ACC112 (cell line): ENCODE measurements at regions not wholly inside any gene's neighbourhood (a gene's known extent, or its start where the extent isn't known, plus 50 kb on each side); places are given as distances from the start of the nearest gene placed in this dataset.
A peak's percentile ranks its signal among the peaks of the same experiment; 100 is the strongest.

Experiments used
- H2AFZ ChIP-seq: fragments of 200-600 bp; sonication (generic); one replicate; pipeline ENCODE4 v1.6.0; 2017; ENCODE audit warnings: antibody characterized with exemption, low read length; ENCODE audit not compliant: unreplicated experiment
- H3K27ac ChIP-seq: fragments of 200-600 bp; sonication (generic); 2 replicates; pipeline ENCODE4 v1.5.1; 2014; ENCODE audit warnings: low read depth, mild to moderate bottlenecking, antibody characterized with exemption, low read length, moderate library complexity
- H3K27me3 ChIP-seq: fragments of 200-600 bp; sonication (generic); 2 replicates; pipeline ENCODE4 v1.6.1; 2014; ENCODE audit warnings: mild to moderate bottlenecking, antibody characterized with exemption, low read length, moderate library complexity, mixed read lengths; ENCODE audit not compliant: insufficient read depth
- H3K36me3 ChIP-seq: fragments of 200-600 bp; sonication (generic); 2 replicates; pipeline ENCODE4 v1.6.1; 2016; ENCODE audit warnings: mild to moderate bottlenecking, antibody characterized with exemption, low read length, moderate library complexity, mixed read lengths; ENCODE audit not compliant: insufficient read depth
- H3K4me1 ChIP-seq: fragments of 200-600 bp; sonication (generic); one replicate; pipeline ENCODE4 v1.6.1; 2016; ENCODE audit warnings: low read length, mixed read lengths; ENCODE audit not compliant: insufficient read depth, unreplicated experiment, control insufficient read depth
- H3K4me3 ChIP-seq: fragments of 200-600 bp; sonication (generic); 2 replicates; pipeline ENCODE4 v1.5.1; 2014; ENCODE audit warnings: mild to moderate bottlenecking, low read depth, low read length
- H3K79me2 ChIP-seq: fragments of 200-600 bp; sonication (generic); one replicate; pipeline ENCODE4 v1.6.0; 2016; ENCODE audit warnings: low read length; ENCODE audit not compliant: control insufficient read depth, unreplicated experiment, insufficient read depth

GRCh38 chr1:55707196-55707595 lies 492.0 kb upstream of the USP24 start:
- Histone ChIP-seq H3K79me2 (no peaks in the 10 kb centered on the region), H3K36me3 (0 out of 2 replicates have a peak, but pooled peaks cover 3% of the 10 kb centered on the region), H3K27ac (no peak overlapping the region), H3K4me1 (peaks cover 9% of the 10 kb centered on the region), H2AFZ (no peak overlapping the region), H3K27me3 (no peaks in the 10 kb centered on the region), H3K4me3 (no peak overlapping the region)

GRCh38 chr1:55706397-55706796 lies 491.2 kb upstream of the USP24 start:
- Histone ChIP-seq H3K27me3 (no peaks in the 10 kb centered on the region), H3K27ac (no peak overlapping the region), H3K4me1 (peaks cover 14% of the 10 kb centered on the region), H2AFZ (no peak overlapping the region), H3K4me3 (no peak overlapping the region), H3K79me2 (no peaks in the 10 kb centered on the region), H3K36me3 (0 out of 2 replicates have a peak, but pooled peaks cover 3% of the 10 kb centered on the region)

DNA sequence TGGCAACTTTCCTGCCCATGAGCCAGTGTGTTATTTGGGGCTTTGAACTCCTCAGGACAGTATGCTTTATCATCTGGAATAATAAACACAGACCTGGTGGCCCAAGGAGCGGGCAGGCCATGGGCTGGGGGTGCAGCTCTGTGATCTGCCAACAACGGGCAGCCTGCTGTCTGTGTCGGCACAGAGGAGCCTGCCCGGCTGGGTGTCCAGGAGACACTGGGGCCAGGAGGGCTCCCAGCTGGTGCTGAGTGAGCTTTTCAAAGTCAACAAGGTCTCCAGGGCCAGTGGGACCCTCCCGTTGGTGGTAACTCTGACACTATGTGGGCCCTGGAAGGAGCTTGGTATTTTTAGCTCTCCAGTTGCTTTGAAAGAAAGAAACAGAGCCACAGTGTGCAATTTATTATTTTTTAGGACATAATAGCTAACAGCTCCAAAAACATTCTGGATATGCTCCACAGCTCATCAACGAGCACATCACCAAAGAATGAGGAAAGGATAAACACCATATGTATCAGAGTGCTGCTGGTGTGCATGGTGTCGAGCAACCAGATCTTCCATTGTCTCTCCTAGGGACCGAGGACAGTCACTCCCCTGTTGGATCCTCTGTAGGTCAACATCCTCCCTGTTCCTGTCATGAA lies 488.7 kb upstream of the USP24 start:
- Histone ChIP-seq H3K4me3 (no peak overlapping the region), H2AFZ (no peak overlapping the region), H3K27me3 (no peaks in the 10 kb centered on the region), H3K36me3 (no peaks in the 10 kb centered on the region), H3K27ac (no peak overlapping the region), H3K79me2 (no peaks in the 10 kb centered on the region), H3K4me1 (peaks cover 27% of the 10 kb centered on the region)

DNA sequence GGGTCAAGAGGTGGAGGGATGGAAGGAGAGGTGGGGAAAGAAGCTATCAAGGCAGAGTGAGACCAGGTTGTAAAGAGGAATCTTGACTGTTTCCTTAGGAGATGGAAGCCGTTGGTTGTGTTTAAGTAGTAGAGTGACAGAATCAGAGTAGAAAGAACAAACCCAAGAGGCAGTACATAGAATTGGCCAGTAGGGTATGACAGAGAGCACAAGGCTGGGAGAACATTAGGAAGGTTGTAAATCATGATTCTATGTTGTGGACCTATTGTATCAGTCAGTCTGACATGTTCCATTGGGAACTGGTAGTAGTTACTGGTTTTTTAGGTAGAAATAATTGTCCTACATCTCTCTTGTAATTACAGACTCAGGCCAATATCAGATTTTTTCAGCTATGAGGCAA lies 486.9 kb upstream of the USP24 start:
- Histone ChIP-seq H3K36me3 (no peaks in the 10 kb centered on the region), H3K79me2 (no peaks in the 10 kb centered on the region), H3K4me1 (peaks cover 23% of the 10 kb centered on the region), H3K27ac (peak overlapping the region; percentile 36; the same call in 1 of the 2 replicates), H3K27me3 (no peaks in the 10 kb centered on the region), H3K4me3 (no peak overlapping the region), H2AFZ (no peak overlapping the region)

DNA sequence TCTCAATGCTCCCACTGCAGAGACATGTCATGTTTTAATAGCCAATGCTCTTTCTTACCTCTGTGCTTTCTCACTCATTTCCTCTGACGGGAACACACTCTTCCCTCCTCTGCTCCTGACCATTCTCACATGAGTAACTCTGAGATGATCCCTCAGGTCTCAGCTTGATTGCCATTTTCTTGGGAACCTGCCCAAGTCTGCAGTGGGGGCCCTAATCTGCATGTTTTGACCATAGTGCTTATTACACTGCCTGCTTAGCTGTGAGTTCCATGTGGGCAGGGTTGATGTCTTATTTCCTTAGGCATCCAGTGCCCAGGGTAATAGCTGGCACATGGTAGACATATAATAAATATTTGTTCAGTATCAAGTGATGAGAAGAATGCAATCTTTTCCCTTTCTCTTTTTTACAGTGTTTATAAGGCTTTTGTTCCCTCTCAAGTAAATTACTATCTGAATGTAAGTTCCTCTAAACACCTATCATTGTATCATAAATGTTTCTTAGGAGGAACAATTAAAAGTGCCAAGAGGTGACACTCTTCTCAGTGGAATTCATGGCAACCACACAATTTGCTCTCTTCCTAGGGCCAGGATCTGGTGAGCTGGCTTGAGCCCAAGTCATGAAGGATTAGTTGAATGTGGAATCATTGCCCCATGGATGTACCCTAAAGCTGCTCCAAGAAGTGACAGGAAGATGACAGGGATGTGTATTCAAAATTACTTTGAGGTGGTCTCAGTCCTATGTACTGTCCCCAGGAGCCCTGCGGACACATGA lies 485.4 kb upstream of the USP24 start:
- Histone ChIP-seq H3K36me3 (no peaks in the 10 kb centered on the region), H2AFZ (peak overlapping the region; percentile 16), H3K4me3 (no peak overlapping the region), H3K27ac (peak overlapping the region; percentile 50), H3K4me1 (peaks cover 38% of the 10 kb centered on the region), H3K27me3 (no peaks in the 10 kb centered on the region), H3K79me2 (no peaks in the 10 kb centered on the region)

- Histone ChIP-seq H2AFZ (no peak overlapping the region), H3K27ac (peak overlapping the region; percentile 14; the same call in 1 of the 2 replicates), H3K4me3 (no peak overlapping the region), H3K36me3 (no peaks in the 10 kb centered on the region), H3K4me1 (peaks cover 51% of the 10 kb centered on the region), H3K79me2 (no peaks in the 10 kb centered on the region), H3K27me3 (no peaks in the 10 kb centered on the region)
These were observed 484.1 kb upstream of the USP24 start for GRCh38 chr1:55699228-55699627.

- peak overlapping the region; percentile 99; the same call in 1 of the 2 replicates for H3K27ac ChIP-seq
- H3K36me3 ChIP-seq: no peaks in the 10 kb centered on the region; the same call in 1 of the 2 replicates
- no peaks in the 10 kb centered on the region for H3K79me2 ChIP-seq
- peaks cover 54% of the 10 kb centered on the region for H3K4me1 ChIP-seq
- no peak overlapping the region for H3K4me3 ChIP-seq
- no peak overlapping the region for H2AFZ ChIP-seq
- H3K27me3 ChIP-seq: no peaks in the 10 kb centered on the region
These were observed 482.9 kb upstream of the USP24 start for GRCh38 chr1:55697997-55698535.

- Histone ChIP-seq H3K79me2 (no peaks in the 10 kb centered on the region), H3K4me1 (peaks cover 53% of the 10 kb centered on the region), H3K36me3 (no peaks in the 10 kb centered on the region; the same call in 1 of the 2 replicates), H3K27ac (peak overlapping the region; percentile 99), H2AFZ (no peak overlapping the region), H3K27me3 (no peaks in the 10 kb centered on the region), H3K4me3 (no peak overlapping the region)
These were observed 481.7 kb upstream of the USP24 start for GRCh38 chr1:55696891-55697290.

DNA sequence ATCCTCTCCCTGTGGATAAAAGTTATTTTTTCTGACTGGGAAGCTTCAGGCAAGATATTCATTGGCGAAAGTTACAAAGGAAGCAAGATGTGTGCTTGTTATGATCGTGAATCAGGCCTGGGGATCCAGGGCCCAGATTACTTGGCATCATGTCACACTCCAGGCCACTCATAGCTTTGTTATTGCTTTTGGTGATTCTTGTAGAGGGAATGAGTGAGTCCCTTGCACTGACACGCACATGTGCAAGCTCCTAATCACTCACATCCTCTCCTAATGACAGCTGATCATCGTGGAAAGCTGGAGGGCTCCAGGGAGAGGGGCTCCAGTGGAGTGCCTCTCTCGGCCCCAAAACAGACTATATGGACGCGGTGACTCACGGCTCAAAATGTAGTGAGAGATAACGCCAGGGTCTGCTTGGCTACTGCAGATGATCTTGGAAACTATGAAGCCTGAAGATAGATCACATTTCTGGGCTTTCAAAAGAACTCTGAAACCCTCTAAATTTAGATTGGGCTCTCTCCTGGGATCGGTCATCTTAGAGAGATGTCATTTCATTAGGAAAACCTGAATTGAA lies 481.1 kb upstream of the USP24 start:
- peak overlapping the region; percentile 28; the same call in 1 of the 2 replicates for H3K4me3 ChIP-seq
- peak overlapping the region; percentile 52 for H2AFZ ChIP-seq
- peaks cover 49% of the 10 kb centered on the region for H3K4me1 ChIP-seq
- H3K27ac ChIP-seq: peak overlapping the region; percentile 99
- no peaks in the 10 kb centered on the region for H3K79me2 ChIP-seq
- H3K27me3 ChIP-seq: no peaks in the 10 kb centered on the region
- no peaks in the 10 kb centered on the region; the same call in 1 of the 2 replicates for H3K36me3 ChIP-seq

DNA sequence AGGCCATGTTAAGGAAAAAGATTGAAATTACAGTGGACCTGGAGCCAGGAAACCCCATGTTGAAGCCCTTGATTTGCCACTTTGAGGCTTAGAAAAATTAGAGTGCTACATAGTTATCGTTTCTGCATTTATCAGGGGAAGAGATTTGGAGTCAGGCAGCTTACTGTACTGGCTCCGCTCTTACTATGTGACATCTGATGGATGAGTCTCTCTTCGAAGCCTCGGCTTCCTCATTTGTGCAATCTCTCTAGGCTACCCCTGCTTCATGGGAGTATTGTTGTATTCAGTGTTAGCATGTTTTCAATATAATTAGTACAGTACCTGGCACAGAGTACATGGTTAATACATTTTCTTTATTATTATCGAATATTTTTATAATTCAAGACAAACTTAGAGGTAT lies 480.4 kb upstream of the USP24 start:
- Histone ChIP-seq H3K27ac (peak overlapping the region; percentile 99), H3K79me2 (no peaks in the 10 kb centered on the region), H3K4me3 (peak overlapping the region; percentile 28; the same call in 1 of the 2 replicates), H2AFZ (peak overlapping the region; percentile 87), H3K36me3 (no peaks in the 10 kb centered on the region; the same call in 1 of the 2 replicates), H3K27me3 (no peaks in the 10 kb centered on the region), H3K4me1 (peaks cover 43% of the 10 kb centered on the region)
